Liver (tissue), 8 donors: ENCODE measurements at regions not wholly inside any gene's neighbourhood (a gene's known extent, or its start where the extent isn't known, plus 50 kb on each side); places are given as distances from the start of the nearest gene placed in this dataset.

Source experiments
- DNase-seq: peaks from one replicate; pipeline ENCODE4 v3.0.0-alpha.2; 2017; ENCODE audit warnings: low spot score
- H3K27ac ChIP-seq, 2 donors: one replicate each; pipeline ENCODE4 v1.7.0; 2013; ENCODE audit warnings: inconsistent platforms in 2 of 2, low read length in 2 of 2, control low read depth in 1 of 2, low read depth in 1 of 2, mild to moderate bottlenecking in 1 of 2
- H3K27me3 ChIP-seq, 4 donors: one replicate each; pipeline versions ENCODE4 v1.6.1 to v1.7.0; 2013; ENCODE audit warnings: low read length in 3 of 4, inconsistent platforms in 1 of 4, mild to moderate bottlenecking in 1 of 4, moderate library complexity in 1 of 4; ENCODE audit not compliant: control insufficient read depth in 4 of 4, insufficient read depth in 4 of 4
- H3K36me3 ChIP-seq, 4 donors: one replicate each; pipeline versions ENCODE4 v1.6.1 to v1.7.0; 2013; ENCODE audit warnings: low read length in 3 of 4, mild to moderate bottlenecking in 3 of 4, low read depth in 1 of 4, moderate library complexity in 1 of 4; ENCODE audit not compliant: control insufficient read depth in 4 of 4, insufficient read depth in 3 of 4
- H3K4me1 ChIP-seq, 4 donors: one replicate each; pipeline versions ENCODE4 v1.6.1 to v1.7.0; 2013; ENCODE audit warnings: low read length in 3 of 4, mild to moderate bottlenecking in 3 of 4, moderate library complexity in 1 of 4; ENCODE audit not compliant: control insufficient read depth in 4 of 4, insufficient read depth in 4 of 4
- H3K4me3 ChIP-seq, 3 donors: one replicate each; pipeline versions ENCODE4 v1.6.1 to v1.7.0; 2013; ENCODE audit warnings: low read length in 3 of 3, control low read depth in 1 of 3, low read depth in 1 of 3, mild to moderate bottlenecking in 1 of 3
- H3K9ac ChIP-seq, 2 donors: one replicate each; pipeline ENCODE4 v1.7.0; 2013; ENCODE audit warnings: low read length in 2 of 2, mild to moderate bottlenecking in 2 of 2, moderate library complexity in 2 of 2, control low read depth in 1 of 2, low read depth in 1 of 2
- H3K9me3 ChIP-seq, 4 donors: one replicate each; pipeline versions ENCODE4 v1.6.1 to v1.7.0; 2013; ENCODE audit warnings: low read length in 3 of 4; ENCODE audit not compliant: control insufficient read depth in 4 of 4
- EGR1 ChIP-seq, 2 donors: IDR thresholded peaks; 2 replicates each; pipeline ENCODE4 v1.6.1; 2016 to 2018; ENCODE audit warnings: antibody characterized with exemption in 2 of 2, low read depth in 2 of 2
- FOXA2 ChIP-seq: IDR thresholded peaks from 2 replicates; pipeline ENCODE4 v1.6.1; 2016; ENCODE audit warnings: antibody characterized with exemption
- HNF4G ChIP-seq: IDR thresholded peaks from 2 replicates; pipeline ENCODE4 v1.6.1; 2016; ENCODE audit warnings: antibody characterized with exemption
- JUND ChIP-seq, 2 donors: IDR thresholded peaks; 2 replicates each; pipeline ENCODE4 v1.6.1; 2016; ENCODE audit warnings: antibody characterized with exemption in 2 of 2
- NR2F2 ChIP-seq: IDR thresholded peaks from 2 replicates; pipeline ENCODE4 v1.6.1; 2016; ENCODE audit warnings: antibody characterized with exemption
- RXRA ChIP-seq, 2 donors: IDR thresholded peaks; 2 replicates each; pipeline ENCODE4 v1.6.1; 2017 to 2018; ENCODE audit warnings: antibody characterized with exemption in 2 of 2, mild to moderate bottlenecking in 1 of 2
- SP1 ChIP-seq: IDR thresholded peaks from 2 replicates; pipeline ENCODE4 v1.6.1; 2018; ENCODE audit warnings: antibody characterized with exemption, mild to moderate bottlenecking
- TAF1 ChIP-seq: conservative IDR thresholded peaks from 2 replicates; pipeline ENCODE4 v1.6.1; 2016; ENCODE audit warnings: antibody characterized with exemption, mild to moderate bottlenecking
- YY1 ChIP-seq: IDR thresholded peaks from 2 replicates; pipeline ENCODE4 v1.6.1; 2016; ENCODE audit warnings: antibody characterized with exemption, mild to moderate bottlenecking
- WGBS: extraction: QIAGEN DNeasy Blood & Tissue Kit; methylation state at CpG from one replicate; pipeline ENCODE4 v1.1.7; 2013; 5-methylcytosine and 5-hydroxymethylcytosine counted together
- TF ChIP-seq, protein P1 (sequence below): IDR thresholded peaks from 2 replicates; pipeline ENCODE4 v1.6.1; 2016; ENCODE audit warnings: antibody characterized with exemption, mild to moderate bottlenecking
- TF ChIP-seq, protein P2 (sequence below): IDR thresholded peaks from 2 replicates; pipeline ENCODE4 v1.6.1; 2016; ENCODE audit warnings: antibody characterized with exemption
- TF ChIP-seq, protein P3 (sequence below): IDR thresholded peaks from 2 replicates; pipeline ENCODE4 v1.6.1; 2016; ENCODE audit warnings: antibody characterized with exemption
- TF ChIP-seq, protein P4 (sequence below): IDR thresholded peaks from 2 replicates; pipeline ENCODE4 v1.6.1; 2016; ENCODE audit warnings: antibody characterized with exemption
- TF ChIP-seq, protein P5 (sequence below): fragments of 150-350 bp; IDR thresholded peaks from 2 replicates; pipeline ENCODE4 v1.5.1; 2017; ENCODE audit warnings: improper control_type of control experiment, low read depth, low read length; ENCODE audit not compliant: missing input control
- donor health status: healthy.
- donor health status: healthy.
- donor health status: healthy.
- donor health status: healthy.
- donor health status: healthy.

DNA sequence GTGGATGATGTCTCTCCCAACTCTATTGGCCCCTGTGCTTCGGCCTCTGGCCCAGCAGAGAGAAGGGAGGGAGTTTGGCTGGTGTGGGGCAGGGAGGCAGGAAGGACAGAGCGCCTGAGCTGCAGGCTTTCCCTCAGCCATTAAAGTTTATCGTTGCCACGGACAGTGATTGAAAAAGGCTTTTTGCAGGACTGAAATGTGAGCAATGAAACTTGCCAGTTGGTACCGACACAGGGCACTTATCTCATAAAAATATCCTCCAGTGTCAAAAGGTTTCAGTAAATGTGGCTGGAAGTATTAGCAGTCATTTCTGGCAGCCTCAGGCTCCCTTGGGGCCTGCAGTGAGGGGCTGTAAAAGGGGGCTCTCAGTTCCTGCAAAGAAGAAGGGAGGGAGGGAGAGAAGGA is 169.2 kb downstream of the GLI2 start:
- H3K27me3 ChIP-seq = peaks cover 0 to 3% (median under 1%) of the 10 kb centered on the region in 4 donors
- DNase-seq = no peak
- no peak overlapping the region for H3K4me3 ChIP-seq
- no peaks in the 10 kb centered on the region for H3K36me3 ChIP-seq
- H3K4me1 ChIP-seq = no peaks in the 10 kb centered on the region
- H3K9me3 ChIP-seq = no peaks in the 10 kb centered on the region
- TF ChIP-seq, protein P1, sequence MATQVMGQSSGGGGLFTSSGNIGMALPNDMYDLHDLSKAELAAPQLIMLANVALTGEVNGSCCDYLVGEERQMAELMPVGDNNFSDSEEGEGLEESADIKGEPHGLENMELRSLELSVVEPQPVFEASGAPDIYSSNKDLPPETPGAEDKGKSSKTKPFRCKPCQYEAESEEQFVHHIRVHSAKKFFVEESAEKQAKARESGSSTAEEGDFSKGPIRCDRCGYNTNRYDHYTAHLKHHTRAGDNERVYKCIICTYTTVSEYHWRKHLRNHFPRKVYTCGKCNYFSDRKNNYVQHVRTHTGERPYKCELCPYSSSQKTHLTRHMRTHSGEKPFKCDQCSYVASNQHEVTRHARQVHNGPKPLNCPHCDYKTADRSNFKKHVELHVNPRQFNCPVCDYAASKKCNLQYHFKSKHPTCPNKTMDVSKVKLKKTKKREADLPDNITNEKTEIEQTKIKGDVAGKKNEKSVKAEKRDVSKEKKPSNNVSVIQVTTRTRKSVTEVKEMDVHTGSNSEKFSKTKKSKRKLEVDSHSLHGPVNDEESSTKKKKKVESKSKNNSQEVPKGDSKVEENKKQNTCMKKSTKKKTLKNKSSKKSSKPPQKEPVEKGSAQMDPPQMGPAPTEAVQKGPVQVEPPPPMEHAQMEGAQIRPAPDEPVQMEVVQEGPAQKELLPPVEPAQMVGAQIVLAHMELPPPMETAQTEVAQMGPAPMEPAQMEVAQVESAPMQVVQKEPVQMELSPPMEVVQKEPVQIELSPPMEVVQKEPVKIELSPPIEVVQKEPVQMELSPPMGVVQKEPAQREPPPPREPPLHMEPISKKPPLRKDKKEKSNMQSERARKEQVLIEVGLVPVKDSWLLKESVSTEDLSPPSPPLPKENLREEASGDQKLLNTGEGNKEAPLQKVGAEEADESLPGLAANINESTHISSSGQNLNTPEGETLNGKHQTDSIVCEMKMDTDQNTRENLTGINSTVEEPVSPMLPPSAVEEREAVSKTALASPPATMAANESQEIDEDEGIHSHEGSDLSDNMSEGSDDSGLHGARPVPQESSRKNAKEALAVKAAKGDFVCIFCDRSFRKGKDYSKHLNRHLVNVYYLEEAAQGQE = no peak
- TF ChIP-seq TAF1 = no peak
- no peak for TF ChIP-seq EGR1 (IDR thresholded peaks at IDR 0.05; ENCODE audit: low read depth in 2 of 2)
- TF ChIP-seq, protein P2, sequence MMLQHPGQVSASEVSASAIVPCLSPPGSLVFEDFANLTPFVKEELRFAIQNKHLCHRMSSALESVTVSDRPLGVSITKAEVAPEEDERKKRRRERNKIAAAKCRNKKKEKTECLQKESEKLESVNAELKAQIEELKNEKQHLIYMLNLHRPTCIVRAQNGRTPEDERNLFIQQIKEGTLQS = no peak
- no peak for TF ChIP-seq YY1
- no peak for TF ChIP-seq NR2F2
- TF ChIP-seq SP1 = no peak
- TF ChIP-seq RXRA (IDR thresholded peaks at IDR 0.05) = no peak
- TF ChIP-seq JUND (IDR thresholded peaks at IDR 0.05) = no peak
- TF ChIP-seq, protein P3, sequence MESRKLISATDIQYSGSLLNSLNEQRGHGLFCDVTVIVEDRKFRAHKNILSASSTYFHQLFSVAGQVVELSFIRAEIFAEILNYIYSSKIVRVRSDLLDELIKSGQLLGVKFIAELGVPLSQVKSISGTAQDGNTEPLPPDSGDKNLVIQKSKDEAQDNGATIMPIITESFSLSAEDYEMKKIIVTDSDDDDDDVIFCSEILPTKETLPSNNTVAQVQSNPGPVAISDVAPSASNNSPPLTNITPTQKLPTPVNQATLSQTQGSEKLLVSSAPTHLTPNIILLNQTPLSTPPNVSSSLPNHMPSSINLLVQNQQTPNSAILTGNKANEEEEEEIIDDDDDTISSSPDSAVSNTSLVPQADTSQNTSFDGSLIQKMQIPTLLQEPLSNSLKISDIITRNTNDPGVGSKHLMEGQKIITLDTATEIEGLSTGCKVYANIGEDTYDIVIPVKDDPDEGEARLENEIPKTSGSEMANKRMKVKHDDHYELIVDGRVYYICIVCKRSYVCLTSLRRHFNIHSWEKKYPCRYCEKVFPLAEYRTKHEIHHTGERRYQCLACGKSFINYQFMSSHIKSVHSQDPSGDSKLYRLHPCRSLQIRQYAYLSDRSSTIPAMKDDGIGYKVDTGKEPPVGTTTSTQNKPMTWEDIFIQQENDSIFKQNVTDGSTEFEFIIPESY = no peak
- TF ChIP-seq FOXA2 = no peak
- H3K27ac ChIP-seq = no peak overlapping the region
- 78% methylated on average over 5 of the region's 5 CpGs for WGBS
- no peak overlapping the region for H3K9ac ChIP-seq

DNA sequence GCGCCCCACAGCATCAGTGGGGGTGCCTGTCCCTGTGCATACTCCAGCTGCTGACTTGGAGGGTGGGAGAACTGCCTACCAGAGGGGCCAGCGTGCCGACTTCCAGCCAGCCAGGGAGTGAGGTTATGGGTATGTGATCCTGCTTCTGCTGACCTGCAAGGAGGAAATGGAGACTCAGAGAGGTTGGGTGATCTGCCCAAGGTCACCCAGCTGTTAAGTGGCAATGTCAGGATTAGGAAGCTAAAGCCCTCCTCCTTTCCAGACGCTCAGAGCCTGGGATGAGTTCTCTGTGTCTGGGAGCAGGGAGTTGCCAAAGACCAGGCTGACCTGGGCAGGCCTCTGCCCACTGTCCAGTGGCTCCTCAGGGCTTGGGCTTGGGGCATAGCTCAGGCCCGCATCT is 169.6 kb downstream of the GLI2 start:
- no peak overlapping the region for H3K27ac ChIP-seq
- TF ChIP-seq TAF1 (no peak), NR2F2 (no peak), EGR1 (IDR thresholded peaks at IDR 0.05; ENCODE audit: low read depth in 2 of 2) (no peak), YY1 (no peak), FOXA2 (no peak), HNF4G (no peak)
- TF ChIP-seq, protein P4, sequence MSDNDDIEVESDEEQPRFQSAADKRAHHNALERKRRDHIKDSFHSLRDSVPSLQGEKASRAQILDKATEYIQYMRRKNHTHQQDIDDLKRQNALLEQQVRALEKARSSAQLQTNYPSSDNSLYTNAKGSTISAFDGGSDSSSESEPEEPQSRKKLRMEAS = no peak
- TF ChIP-seq, protein P3 = no peak
- TF ChIP-seq, protein P5, sequence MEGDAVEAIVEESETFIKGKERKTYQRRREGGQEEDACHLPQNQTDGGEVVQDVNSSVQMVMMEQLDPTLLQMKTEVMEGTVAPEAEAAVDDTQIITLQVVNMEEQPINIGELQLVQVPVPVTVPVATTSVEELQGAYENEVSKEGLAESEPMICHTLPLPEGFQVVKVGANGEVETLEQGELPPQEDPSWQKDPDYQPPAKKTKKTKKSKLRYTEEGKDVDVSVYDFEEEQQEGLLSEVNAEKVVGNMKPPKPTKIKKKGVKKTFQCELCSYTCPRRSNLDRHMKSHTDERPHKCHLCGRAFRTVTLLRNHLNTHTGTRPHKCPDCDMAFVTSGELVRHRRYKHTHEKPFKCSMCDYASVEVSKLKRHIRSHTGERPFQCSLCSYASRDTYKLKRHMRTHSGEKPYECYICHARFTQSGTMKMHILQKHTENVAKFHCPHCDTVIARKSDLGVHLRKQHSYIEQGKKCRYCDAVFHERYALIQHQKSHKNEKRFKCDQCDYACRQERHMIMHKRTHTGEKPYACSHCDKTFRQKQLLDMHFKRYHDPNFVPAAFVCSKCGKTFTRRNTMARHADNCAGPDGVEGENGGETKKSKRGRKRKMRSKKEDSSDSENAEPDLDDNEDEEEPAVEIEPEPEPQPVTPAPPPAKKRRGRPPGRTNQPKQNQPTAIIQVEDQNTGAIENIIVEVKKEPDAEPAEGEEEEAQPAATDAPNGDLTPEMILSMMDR = no peak
- DNase-seq = no peak
- no peaks in the 10 kb centered on the region for H3K9me3 ChIP-seq
- WGBS = 84% methylated on average over 5 of the region's 5 CpGs
- peaks cover 0 to 3% (median under 1%) of the 10 kb centered on the region in 4 donors for H3K27me3 ChIP-seq
- no peaks in the 10 kb centered on the region for H3K4me1 ChIP-seq
- H3K4me3 ChIP-seq = no peak overlapping the region
- H3K9ac ChIP-seq = no peak overlapping the region
- H3K36me3 ChIP-seq = no peaks in the 10 kb centered on the region
